HL-60 (cell line): ENCODE measurements at regions not wholly inside any gene's neighbourhood (a gene's known extent, or its start where the extent isn't known, plus 50 kb on each side); places are given as distances from the start of the nearest gene placed in this dataset.

ENCODE experiments used
- DNase-seq, 2 experiments: peaks; one replicate each; pipeline ENCODE4 v3.0.0-alpha.2; 2010 to 2020; ENCODE audit warnings: low read depth in 1 of 2, low spot score in 1 of 2
- H3K27ac ChIP-seq: fragments of 250-450 bp; sonication (Bioruptor Pico); replicated peaks from 2 replicates; pipeline ENCODE4 v1.5.1; 2020; ENCODE audit warnings: mild to moderate bottlenecking, moderate library complexity
- H3K27me3 ChIP-seq: fragments of 250-450 bp; sonication (Bioruptor Pico); 2 replicates; pipeline ENCODE4 v1.5.1; 2021; ENCODE audit warnings: mild to moderate bottlenecking, moderate library complexity; ENCODE audit not compliant: insufficient read depth, poor library complexity, severe bottlenecking
- H3K4me3 ChIP-seq: replicated peaks from 2 replicates; pipeline ENCODE4 v1.5.1; 2011; ENCODE audit warnings: mild to moderate bottlenecking, control low read depth, low read length; ENCODE audit not compliant: insufficient read depth
- GABPA ChIP-seq: IDR thresholded peaks from 2 replicates; pipeline ENCODE4 v1.6.1; 2012; ENCODE audit warnings: low read depth
- POLR2AphosphoS5 ChIP-seq: IDR thresholded peaks from 2 replicates; pipeline ENCODE4 v1.6.1; 2012; ENCODE audit warnings: low read depth
- SPI1 ChIP-seq: IDR thresholded peaks from 2 replicates; pipeline ENCODE4 v1.6.1; 2012; ENCODE audit warnings: low read depth, mild to moderate bottlenecking, borderline replicate concordance
- TF ChIP-seq, protein P1 (sequence below): IDR thresholded peaks from 2 replicates; pipeline ENCODE4 v1.6.1; 2012; ENCODE audit warnings: low read depth; ENCODE audit not compliant: insufficient replicate concordance
- TF ChIP-seq, protein P2 (sequence below): IDR thresholded peaks from one replicate; pipeline ENCODE4 v1.5.1; 2011; ENCODE audit warnings: low read length, control low read depth, inconsistent platforms; ENCODE audit not compliant: insufficient read depth

DNA sequence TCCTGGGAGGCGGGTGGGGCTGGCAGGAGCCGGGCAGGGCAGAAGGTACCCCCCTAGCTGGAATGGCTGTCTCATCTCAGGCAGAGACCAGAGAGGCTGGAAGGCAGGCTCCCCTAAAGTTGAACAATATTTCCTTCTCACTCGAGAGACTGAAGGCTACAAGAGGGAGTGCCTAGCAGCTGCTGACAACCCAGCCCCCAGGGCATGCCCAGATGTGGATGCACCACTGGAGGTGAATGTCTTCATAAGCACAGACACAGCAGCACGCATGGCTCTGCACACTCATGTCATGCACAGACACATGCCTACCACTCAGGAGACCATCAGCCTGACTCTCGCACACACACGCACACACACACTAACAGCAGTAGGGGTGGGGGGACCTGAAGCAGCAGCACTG is 179.0 kb downstream of the CCT6B start:
- H3K27ac ChIP-seq: no peak overlapping the region
- H3K4me3 ChIP-seq: no peak overlapping the region
- no peak for DNase-seq
- H3K27me3 ChIP-seq: no peaks in the 10 kb centered on the region
- no peak for TF ChIP-seq GABPA
- no peak for TF ChIP-seq SPI1
- TF ChIP-seq, protein P1, sequence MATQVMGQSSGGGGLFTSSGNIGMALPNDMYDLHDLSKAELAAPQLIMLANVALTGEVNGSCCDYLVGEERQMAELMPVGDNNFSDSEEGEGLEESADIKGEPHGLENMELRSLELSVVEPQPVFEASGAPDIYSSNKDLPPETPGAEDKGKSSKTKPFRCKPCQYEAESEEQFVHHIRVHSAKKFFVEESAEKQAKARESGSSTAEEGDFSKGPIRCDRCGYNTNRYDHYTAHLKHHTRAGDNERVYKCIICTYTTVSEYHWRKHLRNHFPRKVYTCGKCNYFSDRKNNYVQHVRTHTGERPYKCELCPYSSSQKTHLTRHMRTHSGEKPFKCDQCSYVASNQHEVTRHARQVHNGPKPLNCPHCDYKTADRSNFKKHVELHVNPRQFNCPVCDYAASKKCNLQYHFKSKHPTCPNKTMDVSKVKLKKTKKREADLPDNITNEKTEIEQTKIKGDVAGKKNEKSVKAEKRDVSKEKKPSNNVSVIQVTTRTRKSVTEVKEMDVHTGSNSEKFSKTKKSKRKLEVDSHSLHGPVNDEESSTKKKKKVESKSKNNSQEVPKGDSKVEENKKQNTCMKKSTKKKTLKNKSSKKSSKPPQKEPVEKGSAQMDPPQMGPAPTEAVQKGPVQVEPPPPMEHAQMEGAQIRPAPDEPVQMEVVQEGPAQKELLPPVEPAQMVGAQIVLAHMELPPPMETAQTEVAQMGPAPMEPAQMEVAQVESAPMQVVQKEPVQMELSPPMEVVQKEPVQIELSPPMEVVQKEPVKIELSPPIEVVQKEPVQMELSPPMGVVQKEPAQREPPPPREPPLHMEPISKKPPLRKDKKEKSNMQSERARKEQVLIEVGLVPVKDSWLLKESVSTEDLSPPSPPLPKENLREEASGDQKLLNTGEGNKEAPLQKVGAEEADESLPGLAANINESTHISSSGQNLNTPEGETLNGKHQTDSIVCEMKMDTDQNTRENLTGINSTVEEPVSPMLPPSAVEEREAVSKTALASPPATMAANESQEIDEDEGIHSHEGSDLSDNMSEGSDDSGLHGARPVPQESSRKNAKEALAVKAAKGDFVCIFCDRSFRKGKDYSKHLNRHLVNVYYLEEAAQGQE: no peak
- TF ChIP-seq, protein P2, sequence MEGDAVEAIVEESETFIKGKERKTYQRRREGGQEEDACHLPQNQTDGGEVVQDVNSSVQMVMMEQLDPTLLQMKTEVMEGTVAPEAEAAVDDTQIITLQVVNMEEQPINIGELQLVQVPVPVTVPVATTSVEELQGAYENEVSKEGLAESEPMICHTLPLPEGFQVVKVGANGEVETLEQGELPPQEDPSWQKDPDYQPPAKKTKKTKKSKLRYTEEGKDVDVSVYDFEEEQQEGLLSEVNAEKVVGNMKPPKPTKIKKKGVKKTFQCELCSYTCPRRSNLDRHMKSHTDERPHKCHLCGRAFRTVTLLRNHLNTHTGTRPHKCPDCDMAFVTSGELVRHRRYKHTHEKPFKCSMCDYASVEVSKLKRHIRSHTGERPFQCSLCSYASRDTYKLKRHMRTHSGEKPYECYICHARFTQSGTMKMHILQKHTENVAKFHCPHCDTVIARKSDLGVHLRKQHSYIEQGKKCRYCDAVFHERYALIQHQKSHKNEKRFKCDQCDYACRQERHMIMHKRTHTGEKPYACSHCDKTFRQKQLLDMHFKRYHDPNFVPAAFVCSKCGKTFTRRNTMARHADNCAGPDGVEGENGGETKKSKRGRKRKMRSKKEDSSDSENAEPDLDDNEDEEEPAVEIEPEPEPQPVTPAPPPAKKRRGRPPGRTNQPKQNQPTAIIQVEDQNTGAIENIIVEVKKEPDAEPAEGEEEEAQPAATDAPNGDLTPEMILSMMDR: no peak
- no peak for TF ChIP-seq POLR2AphosphoS5

DNA sequence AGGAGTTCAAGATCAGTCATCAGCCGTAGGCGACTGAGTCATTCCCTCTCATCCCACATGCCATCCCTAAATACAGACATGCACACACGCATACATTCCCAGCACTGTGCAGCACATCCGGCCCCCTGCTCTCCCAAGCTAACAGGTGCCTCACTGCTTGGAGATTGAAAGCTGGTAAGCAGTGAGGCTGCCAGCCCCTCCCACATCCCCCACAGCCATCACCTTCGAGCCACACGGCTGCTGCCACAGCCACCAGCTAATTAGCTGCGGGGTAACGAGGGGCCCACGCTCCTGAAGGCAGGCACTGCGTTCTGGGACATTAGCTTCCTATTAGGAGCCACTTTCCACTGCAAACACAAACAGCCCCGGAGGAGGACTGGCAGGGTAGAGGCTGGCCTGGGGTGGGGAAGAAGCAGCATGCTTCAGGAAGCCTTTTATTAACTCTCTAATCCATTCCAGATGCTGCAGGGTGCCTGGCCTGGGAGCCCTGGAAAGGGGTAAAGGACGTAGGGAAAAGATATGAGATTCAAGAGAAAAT is 179.6 kb downstream of the CCT6B start:
- Histone ChIP-seq H3K27me3 (no peaks in the 10 kb centered on the region), H3K27ac (no peak overlapping the region), H3K4me3 (no peak overlapping the region)
- no peak for DNase-seq
- TF ChIP-seq POLR2AphosphoS5 (no peak), SPI1 (no peak), GABPA (no peak)
- TF ChIP-seq, protein P1: no peak
- TF ChIP-seq, protein P2: no peak

DNA sequence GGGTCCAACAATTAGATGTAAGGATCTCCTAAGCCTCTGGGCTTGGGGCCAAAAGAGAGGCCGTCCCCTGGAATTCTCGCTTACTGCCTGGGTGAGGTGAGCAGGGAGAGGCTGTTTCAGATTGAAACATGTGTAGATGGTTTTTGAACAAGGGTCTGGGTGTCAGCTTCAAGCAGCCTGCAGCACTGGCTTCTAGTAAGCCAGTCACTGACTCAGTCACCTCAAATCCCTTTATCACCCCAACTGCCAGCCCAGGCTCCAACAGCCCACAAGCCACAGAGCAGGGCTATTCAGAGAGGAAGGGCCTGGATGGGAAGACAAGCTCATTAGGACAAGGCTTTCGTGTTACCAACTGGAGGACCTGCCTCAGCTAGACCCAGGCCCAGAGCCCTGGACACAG is 180.2 kb downstream of the CCT6B start:
- no peak for DNase-seq
- Histone ChIP-seq H3K27ac (no peak overlapping the region), H3K27me3 (no peaks in the 10 kb centered on the region), H3K4me3 (no peak overlapping the region)
- TF ChIP-seq GABPA (no peak), SPI1 (no peak), POLR2AphosphoS5 (no peak)
- TF ChIP-seq, protein P2: no peak
- TF ChIP-seq, protein P1: no peak
